CD4-positive, CD25-positive, alpha-beta regulatory T cell (primary cell): ENCODE measurements at regions not wholly inside any gene's neighbourhood (a gene's known extent, or its start where the extent isn't known, plus 50 kb on each side); places are given as distances from the start of the nearest gene placed in this dataset.
"Not testable (repeated sequence)": the region's sequence is repeated elsewhere in the genome, so short reads cannot be mapped to it uniquely, and the experiment has no call there.

Experiments
- ATAC-seq, 2 donors: fragments of 150-1000 bp; cut with Tn5 transposase; one replicate each; pipeline ENCODE4 v1.10.0; 2021; ENCODE audit warnings: low read depth in 2 of 2, moderate number of reproducible peaks in 2 of 2, moderate library complexity in 1 of 2
- DNase-seq, 3 donors: peaks; one replicate each; pipeline versions ENCODE4 v3.0.0 to v3.0.0-alpha.2; 2012 to 2022; ENCODE audit warnings: mixed read lengths in 1 of 3
- H3K27ac ChIP-seq: one replicate; pipeline ENCODE4 v1.7.0; 2013; ENCODE audit warnings: mild to moderate bottlenecking, low read length; ENCODE audit not compliant: insufficient read depth, poor library complexity, severe bottlenecking
- H3K27me3 ChIP-seq: one replicate; pipeline ENCODE4 v1.7.0; 2013; ENCODE audit warnings: low read length; ENCODE audit not compliant: control insufficient read depth, insufficient read depth
- H3K36me3 ChIP-seq: one replicate; pipeline ENCODE4 v1.7.0; 2013; ENCODE audit warnings: mild to moderate bottlenecking, low read length, moderate library complexity; ENCODE audit not compliant: control insufficient read depth, insufficient read depth
- H3K4me1 ChIP-seq: 2 replicates; pipeline ENCODE4 v1.7.0; 2013; ENCODE audit warnings: mild to moderate bottlenecking, low read length; ENCODE audit not compliant: insufficient read depth, control insufficient read depth, poor library complexity, severe bottlenecking
- H3K4me3 ChIP-seq: one replicate; pipeline ENCODE4 v1.7.0; 2013; ENCODE audit warnings: low read depth, mild to moderate bottlenecking, low read length, moderate library complexity
- H3K9me3 ChIP-seq, 2 experiments: 1 replicate in 1 of 2; 2 replicates in 1 of 2; pipeline ENCODE4 v1.7.0; 2013; ENCODE audit warnings: low read length in 2 of 2, mild to moderate bottlenecking in 1 of 2, moderate library complexity in 1 of 2; ENCODE audit not compliant: control insufficient read depth in 2 of 2
- H3K27ac Mint-ChIP-seq, 3 donors: one replicate each; pipeline ENCODE4 v1.8.0; 2020 to 2022; ENCODE audit warnings: mild to moderate bottlenecking in 3 of 3, mixed read lengths in 3 of 3, moderate library complexity in 2 of 3
- H3K27me3 Mint-ChIP-seq: one replicate; pipeline ENCODE4 v1.8.0; 2022; ENCODE audit warnings: mild to moderate bottlenecking, mixed read lengths
- H3K36me3 Mint-ChIP-seq: one replicate; pipeline ENCODE4 v1.8.0; 2020; ENCODE audit warnings: mixed read lengths
- H3K4me1 Mint-ChIP-seq, 4 donors: one replicate each; pipeline ENCODE4 v1.8.0; 2020 to 2022; ENCODE audit warnings: mixed read lengths in 4 of 4, mild to moderate bottlenecking in 1 of 4
- H3K4me3 Mint-ChIP-seq, 4 donors: one replicate each; pipeline ENCODE4 v1.8.0; 2020 to 2022; ENCODE audit warnings: mild to moderate bottlenecking in 4 of 4, mixed read lengths in 4 of 4, moderate library complexity in 3 of 4
- H3K9me3 Mint-ChIP-seq, 7 donors: one replicate each; pipeline ENCODE4 v1.8.0; 2020 to 2022; ENCODE audit warnings: mixed read lengths in 7 of 7, mild to moderate bottlenecking in 3 of 7, moderate library complexity in 2 of 7

DNA sequence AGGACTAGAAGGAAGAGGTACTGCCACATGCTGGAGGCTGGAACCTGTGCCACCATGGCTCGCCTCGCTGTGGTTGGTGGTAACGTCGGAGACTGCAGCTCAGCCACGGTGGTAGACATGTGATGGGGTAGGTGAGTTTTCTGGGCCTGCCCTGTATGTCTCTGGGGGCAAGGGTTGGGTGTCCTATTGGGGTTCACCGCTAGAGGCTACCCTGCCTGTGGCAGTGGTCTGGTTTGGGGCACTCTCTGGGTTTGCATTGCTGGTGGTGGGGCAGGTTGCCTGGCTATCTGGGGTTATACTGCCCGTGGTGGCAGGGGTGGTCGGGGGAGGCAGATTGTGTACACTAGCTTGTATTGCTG, 79.3 kb upstream of the KCNJ18 start:
- ATAC-seq (no peak), DNase-seq (no peak)
- Mint-ChIP-seq H3K36me3 (no peaks in the 10 kb centered on the region), H3K27me3 (no peaks in the 10 kb centered on the region), H3K9me3 (peaks cover 0 to 3% (median 0%) of the 10 kb centered on the region in 7 donors), H3K4me3 (peak overlapping the region in 1 of 4 donors; percentile 51), H3K27ac (no peak overlapping the region), H3K4me1 (no peaks in the 10 kb centered on the region)
- H3K36me3 ChIP-seq = no peaks in the 10 kb centered on the region
- no peaks in the 10 kb centered on the region for H3K4me1 ChIP-seq
- no peaks in the 10 kb centered on the region for H3K9me3 ChIP-seq
- H3K27ac ChIP-seq = no peak overlapping the region
- no peak overlapping the region for H3K4me3 ChIP-seq
- H3K27me3 ChIP-seq = no peaks in the 10 kb centered on the region

DNA sequence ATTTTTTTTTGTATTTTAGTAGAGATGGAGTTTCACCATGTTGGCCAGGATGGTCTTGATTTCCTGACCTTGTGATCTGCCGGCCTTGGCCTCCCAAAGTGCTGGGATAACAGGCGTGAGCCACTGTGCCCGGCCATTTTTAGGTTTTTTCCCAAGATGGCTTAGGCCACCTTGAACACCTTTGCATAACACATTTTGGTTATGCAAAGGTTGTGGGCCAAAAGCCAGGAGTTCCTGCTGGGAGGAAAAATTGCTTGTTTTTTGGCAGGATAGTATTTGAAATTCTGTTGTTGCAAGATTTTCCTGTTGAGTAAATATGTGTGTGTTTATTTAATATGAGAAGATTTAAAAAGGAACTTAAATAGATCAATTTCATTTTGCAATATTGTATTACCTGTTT, 65.3 kb upstream of the KCNJ18 start:
- H3K27ac Mint-ChIP-seq, H3K4me3 Mint-ChIP-seq, H3K4me1 Mint-ChIP-seq, H3K36me3 Mint-ChIP-seq, H3K27ac ChIP-seq, H3K9me3 Mint-ChIP-seq, DNase-seq, H3K36me3 ChIP-seq, H3K27me3 Mint-ChIP-seq, ATAC-seq, H3K9me3 ChIP-seq, H3K27me3 ChIP-seq, H3K4me3 ChIP-seq, H3K4me1 ChIP-seq: not testable (repeated sequence)
